ENCODE measurements at regions not wholly inside any gene's neighbourhood (a gene's known extent, or its start where the extent isn't known, plus 50 kb on each side); places are given as distances from the start of the nearest gene placed in this dataset.

GRCh38 chr10:33967606-33968120 lies 633.2 kb upstream of the NRP1 start:
- Histone ChIP-seq H2AFZ (ENCODE audit: insufficient read depth, low read depth, low read length, poor library complexity, severe bottlenecking) (no peak overlapping the region), H3K9ac (ENCODE audit: low read length) (no peak overlapping the region), H3K9me3 (ENCODE audit: control extremely low read depth in 1 of 3, control insufficient read depth in 2 of 3, insufficient read depth in 1 of 3, low read length in 2 of 3) (peaks cover 0 to 8% (median 7%) of the 10 kb centered on the region in 3 donors), H3K4me2 (replicated peaks; ENCODE audit: low read depth, low read length, poor library complexity, severe bottlenecking) (no peak overlapping the region), H3K4me3 (ENCODE audit: control extremely low read depth in 1 of 5, extremely low read depth in 1 of 5, insufficient read depth in 1 of 5, low read depth in 2 of 5, low read length in 4 of 5) (no peak overlapping the region), H3K27me3 (replicated peaks in 1 of 4; ENCODE audit: control extremely low read depth in 1 of 4, control insufficient read depth in 3 of 4, insufficient read depth in 4 of 4, low read length in 3 of 4) (no peaks in the 10 kb centered on the region), H3K4me1 (ENCODE audit: control insufficient read depth in 2 of 2, insufficient read depth in 2 of 2, low read length in 2 of 2) (no peaks in the 10 kb centered on the region), H4K20me1 (ENCODE audit: control insufficient read depth, insufficient read depth, low read length, poor library complexity, severe bottlenecking) (no peaks in the 10 kb centered on the region), H3K27ac (ENCODE audit: low read length in 2 of 2) (no peak overlapping the region), H3K36me3 (replicated peaks in 1 of 2; ENCODE audit: control extremely low read depth in 1 of 2, control insufficient read depth in 1 of 2, extremely low read depth in 1 of 2, insufficient read depth in 2 of 2, low read length in 1 of 2) (no peaks in the 10 kb centered on the region), H3K79me2 (ENCODE audit: control insufficient read depth, insufficient read depth, low read length) (no peaks in the 10 kb centered on the region)
- Mint-ChIP-seq H3K4me3 (no peak overlapping the region), H3K4me1 (no peaks in the 10 kb centered on the region), H3K27ac (no peak overlapping the region), H3K9me3 (ENCODE audit: insufficient read depth) (peaks cover 8% of the 10 kb centered on the region), H3K27me3 (no peaks in the 10 kb centered on the region)
- no peak for TF ChIP-seq CTCF (IDR thresholded peaks at IDR 0.05)
- TF ChIP-seq EZH2 (IDR thresholded peaks at IDR 0.05; ENCODE audit: borderline replicate concordance, insufficient read depth, low read depth, low read length, poor library complexity, severe bottlenecking), result no peak
- ChIA-PET POLR2A (no interaction called here), CTCF (no interaction called here)
- no peak for DNase-seq
- 100% methylated on average over 2 of the region's 5 CpGs for WGBS (ENCODE audit: insufficient coverage)
- intact Hi-C loops (cut with micrococcal nuclease), result no loop called here
- ATAC-seq (ENCODE audit: low read depth), result no peak

- 85% methylated on average over 4 of the region's 4 CpGs for WGBS (ENCODE audit: insufficient coverage)
- H3K4me1 ChIP-seq (ENCODE audit: control insufficient read depth in 2 of 2, insufficient read depth in 2 of 2, low read length in 2 of 2), result no peaks in the 10 kb centered on the region
- TF ChIP-seq CTCF (IDR thresholded peaks at IDR 0.05), result no peak
- no peak for TF ChIP-seq EZH2 (IDR thresholded peaks at IDR 0.05; ENCODE audit: borderline replicate concordance, insufficient read depth, low read depth, low read length, poor library complexity, severe bottlenecking)
- ATAC-seq (ENCODE audit: low read depth) (no peak), DNase-seq (no peak)
- Mint-ChIP-seq H3K4me1 (no peaks in the 10 kb centered on the region), H3K27me3 (no peaks in the 10 kb centered on the region), H3K27ac (no peak overlapping the region), H3K4me3 (no peak overlapping the region), H3K9me3 (ENCODE audit: insufficient read depth) (peaks cover 8% of the 10 kb centered on the region)
- H3K27ac ChIP-seq (ENCODE audit: low read length in 2 of 2), result no peak overlapping the region
- H3K27me3 ChIP-seq (replicated peaks in 1 of 4; ENCODE audit: control extremely low read depth in 1 of 4, control insufficient read depth in 3 of 4, insufficient read depth in 4 of 4, low read length in 3 of 4), result no peaks in the 10 kb centered on the region
- ChIA-PET CTCF (no interaction called here), POLR2A (no interaction called here)
- no peak overlapping the region for H3K4me2 ChIP-seq (replicated peaks; ENCODE audit: low read depth, low read length, poor library complexity, severe bottlenecking)
- intact Hi-C loops (cut with micrococcal nuclease), result no loop called here
- H3K36me3 ChIP-seq (replicated peaks in 1 of 2; ENCODE audit: control extremely low read depth in 1 of 2, control insufficient read depth in 1 of 2, extremely low read depth in 1 of 2, insufficient read depth in 2 of 2, low read length in 1 of 2), result no peaks in the 10 kb centered on the region
- no peaks in the 10 kb centered on the region for H3K79me2 ChIP-seq (ENCODE audit: control insufficient read depth, insufficient read depth, low read length)
- H2AFZ ChIP-seq (ENCODE audit: insufficient read depth, low read depth, low read length, poor library complexity, severe bottlenecking), result no peak overlapping the region
- no peak overlapping the region for H3K9ac ChIP-seq (ENCODE audit: low read length)
- H3K4me3 ChIP-seq (ENCODE audit: control extremely low read depth in 1 of 5, extremely low read depth in 1 of 5, insufficient read depth in 1 of 5, low read depth in 2 of 5, low read length in 4 of 5), result no peak overlapping the region
- no peaks in the 10 kb centered on the region for H4K20me1 ChIP-seq (ENCODE audit: control insufficient read depth, insufficient read depth, low read length, poor library complexity, severe bottlenecking)
- peaks cover 0 to 8% (median 7%) of the 10 kb centered on the region in 3 donors for H3K9me3 ChIP-seq (ENCODE audit: control extremely low read depth in 1 of 3, control insufficient read depth in 2 of 3, insufficient read depth in 1 of 3, low read length in 2 of 3)
Observed at GRCh38 chr10:33966946-33967345, 632.5 kb upstream of the NRP1 start.

All from B cell (primary cell).